H1 (cell line): ENCODE measurements at regions not wholly inside any gene's neighbourhood (a gene's known extent, or its start where the extent isn't known, plus 50 kb on each side); places are given as distances from the start of the nearest gene placed in this dataset.

Source experiments
- CTCF ChIA-PET: fragments of 300-600 bp; sonication (Branson Sonifier 250); formaldehyde crosslinking; loops from one replicate; lab custom pipeline; 2021; ENCODE audit not compliant: partially characterized antibody; lab: Charles Lee
- POLR2A ChIA-PET: fragments of 300-600 bp; sonication (Branson Sonifier 250); formaldehyde crosslinking; loops from one replicate; lab custom pipeline; 2021; ENCODE audit warnings: inconsistent platforms; ENCODE audit not compliant: partially characterized antibody; lab: Charles Lee
- DNase-seq, 2 experiments: peaks; one replicate each; pipeline versions ENCODE4 v3.0.0 to v3.0.0-alpha.2; 2010 to 2022; ENCODE audit warnings: low spot score in 2 of 2, low read depth in 1 of 2, mixed read lengths in 1 of 2
- FAIRE-seq: peaks from 2 replicates; lab custom pipeline; 2011; peaks lifted over from hg19 to GRCh38; lab: Jason Lieb, UNC
- H2AFZ ChIP-seq: 2 replicates; pipeline ENCODE4 v1.8.1; 2012; ENCODE audit warnings: low read length, inconsistent platforms
- H2AK5ac ChIP-seq: 2 replicates; pipeline ENCODE4 v1.6.1; 2013; ENCODE audit warnings: low read depth, low read length
- H2BK120ac ChIP-seq: replicated peaks from 2 replicates; pipeline ENCODE3; 2013; ENCODE audit warnings: low read depth, low read length, inconsistent platforms
- H2BK12ac ChIP-seq: 2 replicates; pipeline ENCODE4 v1.6.1; 2013; ENCODE audit warnings: low read depth, low read length
- H2BK15ac ChIP-seq: 2 replicates; pipeline ENCODE4 v1.6.1; 2013; ENCODE audit warnings: low read length
- H2BK20ac ChIP-seq: 2 replicates; pipeline ENCODE4 v1.6.1; 2013; ENCODE audit warnings: low read length
- H2BK5ac ChIP-seq: 2 replicates; pipeline ENCODE4 v1.6.1; 2013; ENCODE audit warnings: low read depth, low read length
- H3K14ac ChIP-seq: 2 replicates; pipeline ENCODE4 v1.6.1; 2013; ENCODE audit warnings: inconsistent platforms; ENCODE audit not compliant: insufficient read length
- H3K18ac ChIP-seq: 2 replicates; pipeline ENCODE4 v1.6.1; 2013; ENCODE audit warnings: low read length; ENCODE audit errors: extremely low read depth
- H3K23ac ChIP-seq: 2 replicates; pipeline ENCODE4 v1.6.1; 2013; ENCODE audit warnings: inconsistent platforms; ENCODE audit not compliant: insufficient read length
- H3K23me2 ChIP-seq: 2 replicates; pipeline ENCODE4 v1.6.1; 2013; ENCODE audit warnings: low read depth, low read length
- H3K27ac ChIP-seq: 2 replicates; pipeline ENCODE4 v1.6.1; 2011; ENCODE audit warnings: low read depth, low read length, inconsistent platforms
- H3K27me3 ChIP-seq, 4 experiments: replicated peaks in 1 of 4; 1 replicate in 1 of 4; 2 replicates in 3 of 4; pipeline versions ENCODE4 v1.6.1 to v1.8.1; 2011 to 2013; ENCODE audit warnings: low read length in 3 of 4, mild to moderate bottlenecking in 3 of 4, inconsistent platforms in 2 of 4, mixed read lengths in 2 of 4, moderate library complexity in 1 of 4; ENCODE audit not compliant: control insufficient read depth in 3 of 4, insufficient read depth in 3 of 4; ENCODE audit errors: extremely low read depth in 1 of 4
- H3K36me3 ChIP-seq, 4 experiments: 2 replicates each; pipeline versions ENCODE4 v1.6.1 to v1.8.1; 2011 to 2013; ENCODE audit warnings: mild to moderate bottlenecking in 4 of 4, low read length in 3 of 4, moderate library complexity in 2 of 4, control low read depth in 1 of 4, inconsistent platforms in 1 of 4; ENCODE audit not compliant: insufficient read depth in 4 of 4, control insufficient read depth in 2 of 4
- H3K4ac ChIP-seq: replicated peaks from 2 replicates; pipeline ENCODE3; 2013; ENCODE audit warnings: low read length, low read depth, mixed read lengths, inconsistent platforms; ENCODE audit not compliant: insufficient read length
- H3K4me1 ChIP-seq, 4 experiments: replicated peaks in 1 of 4; 1 replicate in 1 of 4; 2 replicates in 3 of 4; pipeline versions ENCODE4 v1.6.1 to v1.8.1; 2011 to 2013; ENCODE audit warnings: low read length in 3 of 4, inconsistent platforms in 2 of 4, mixed read lengths in 1 of 4; ENCODE audit not compliant: insufficient read depth in 4 of 4, control insufficient read depth in 3 of 4
- H3K4me2 ChIP-seq, 2 experiments: 2 replicates each; pipeline versions ENCODE4 v1.6.1 to v1.8.1; 2011 to 2013; ENCODE audit warnings: low read depth in 2 of 2, low read length in 2 of 2, control low read depth in 1 of 2, inconsistent platforms in 1 of 2, mild to moderate bottlenecking in 1 of 2; ENCODE audit not compliant: insufficient read depth in 1 of 2
- H3K4me3 ChIP-seq, 4 experiments: fragments of 200-600, 300-600 bp in 1 of 4; sonication (generic), shearing (Covaris generic), sonication (Bioruptor Twin) in 1 of 4; 2 replicates each; pipeline versions ENCODE4 v1.5.1 to v1.8.1; 2011 to 2016; ENCODE audit warnings: low read length in 4 of 4, low read depth in 3 of 4, control low read depth in 2 of 4, inconsistent platforms in 2 of 4, mild to moderate bottlenecking in 2 of 4, mixed read lengths in 1 of 4, moderate library complexity in 1 of 4; ENCODE audit not compliant: insufficient read depth in 2 of 4; ENCODE audit errors: extremely low read depth in 1 of 4
- H3K56ac ChIP-seq: replicated peaks from 2 replicates; pipeline ENCODE3; 2013; ENCODE audit warnings: low read depth, mild to moderate bottlenecking, mixed read lengths, low read length, inconsistent platforms; ENCODE audit not compliant: insufficient read length
- H3K79me1 ChIP-seq: 2 replicates; pipeline ENCODE4 v1.6.1; 2013; ENCODE audit warnings: low read depth, low read length, control low read depth
- H3K79me2 ChIP-seq, 2 experiments: 2 replicates each; pipeline versions ENCODE4 v1.6.1 to v1.8.1; 2012 to 2013; ENCODE audit warnings: low read length in 2 of 2, mild to moderate bottlenecking in 2 of 2, inconsistent platforms in 1 of 2; ENCODE audit not compliant: insufficient read depth in 2 of 2, control insufficient read depth in 1 of 2
- H3K9ac ChIP-seq, 4 experiments: replicated peaks in 1 of 4; 1 replicate in 1 of 4; 2 replicates in 3 of 4; pipeline versions ENCODE4 v1.6.1 to v1.8.1; 2011 to 2013; ENCODE audit warnings: low read depth in 3 of 4, low read length in 3 of 4, control low read depth in 2 of 4, mild to moderate bottlenecking in 2 of 4, moderate library complexity in 2 of 4, inconsistent platforms in 1 of 4; ENCODE audit errors: extremely low read depth in 1 of 4
- H3K9me3 ChIP-seq, 2 experiments: 2 replicates each; pipeline versions ENCODE4 v1.6.1 to v1.8.1; 2012 to 2013; ENCODE audit warnings: mild to moderate bottlenecking in 2 of 2, moderate library complexity in 2 of 2, control low read depth in 1 of 2, inconsistent platforms in 1 of 2, low read depth in 1 of 2, low read length in 1 of 2, mixed read lengths in 1 of 2; ENCODE audit not compliant: insufficient read depth in 2 of 2
- H4K20me1 ChIP-seq, 2 experiments: replicated peaks in 1 of 2; 2 replicates each; pipeline versions ENCODE3 to v1.8.1; 2011 to 2013; ENCODE audit warnings: inconsistent platforms in 2 of 2, low read length in 2 of 2, mild to moderate bottlenecking in 1 of 2; ENCODE audit not compliant: insufficient read depth in 2 of 2, control insufficient read depth in 1 of 2
- H4K5ac ChIP-seq: 2 replicates; pipeline ENCODE4 v1.6.1; 2013; ENCODE audit warnings: low read length, low read depth, mixed read lengths, inconsistent platforms; ENCODE audit not compliant: insufficient read length
- H4K8ac ChIP-seq: 2 replicates; pipeline ENCODE4 v1.8.0; 2013; ENCODE audit warnings: mild to moderate bottlenecking, moderate library complexity, low read length, inconsistent platforms; ENCODE audit not compliant: insufficient read depth; ENCODE audit errors: extremely low read depth
- H4K91ac ChIP-seq: replicated peaks from 2 replicates; pipeline ENCODE3; 2013; ENCODE audit warnings: low read length, mixed read lengths, inconsistent platforms; ENCODE audit not compliant: insufficient read length
- CHD2 ChIP-seq: IDR thresholded peaks from 2 replicates; pipeline ENCODE4 v1.6.1; 2012; ENCODE audit warnings: low read length, improper control_type of control experiment
- GABPA ChIP-seq: IDR thresholded peaks from 2 replicates; pipeline ENCODE4 v1.6.1; 2011; ENCODE audit warnings: mild to moderate bottlenecking, low read length, moderate library complexity, borderline replicate concordance; ENCODE audit not compliant: insufficient read depth
- GTF2F1 ChIP-seq: IDR thresholded peaks from 2 replicates; pipeline ENCODE4 v1.6.1; 2012; ENCODE audit warnings: low read depth, low read length, improper control_type of control experiment, borderline replicate concordance
- KDM4A ChIP-seq: IDR thresholded peaks from one replicate; pipeline ENCODE4 v1.7.1; 2012; ENCODE audit warnings: low read depth, mild to moderate bottlenecking, moderate library complexity, low read length, inconsistent platforms; ENCODE audit not compliant: severe bottlenecking
- NANOG ChIP-seq: IDR thresholded peaks from 2 replicates; pipeline ENCODE4 v1.6.1; 2011; ENCODE audit warnings: low read length, low read depth, mild to moderate bottlenecking, inconsistent platforms; ENCODE audit not compliant: insufficient read depth, poor library complexity, severe bottlenecking
- POLR2AphosphoS5 ChIP-seq: IDR thresholded peaks from 2 replicates; pipeline ENCODE4 v1.6.1; 2011; ENCODE audit warnings: low read depth, low read length
- WGBS, 2 experiments: shearing (Covaris generic) in 1 of 2; methylation state at CpG; one replicate each; pipeline versions ENCODE4 v1.1.6 to v1.1.7; 2013 to 2015; ENCODE audit warnings: low lambda C conversion rate in 2 of 2, mixed read lengths in 2 of 2, inconsistent platforms in 1 of 2, low coverage in 1 of 2, missing lambda C conversion rate in 1 of 2; ENCODE audit not compliant: insufficient replicate concordance in 2 of 2, insufficient coverage in 1 of 2, insufficient read length in 1 of 2; ENCODE audit errors: extremely low coverage in 1 of 2, missing lambda C conversion rate in 1 of 2; 5-methylcytosine and 5-hydroxymethylcytosine counted together
- TF ChIP-seq, protein P1 (sequence below): IDR thresholded peaks from 2 replicates; pipeline ENCODE4 v1.6.1; 2011; ENCODE audit warnings: low read depth, mild to moderate bottlenecking, low read length; ENCODE audit not compliant: insufficient read depth

DNA sequence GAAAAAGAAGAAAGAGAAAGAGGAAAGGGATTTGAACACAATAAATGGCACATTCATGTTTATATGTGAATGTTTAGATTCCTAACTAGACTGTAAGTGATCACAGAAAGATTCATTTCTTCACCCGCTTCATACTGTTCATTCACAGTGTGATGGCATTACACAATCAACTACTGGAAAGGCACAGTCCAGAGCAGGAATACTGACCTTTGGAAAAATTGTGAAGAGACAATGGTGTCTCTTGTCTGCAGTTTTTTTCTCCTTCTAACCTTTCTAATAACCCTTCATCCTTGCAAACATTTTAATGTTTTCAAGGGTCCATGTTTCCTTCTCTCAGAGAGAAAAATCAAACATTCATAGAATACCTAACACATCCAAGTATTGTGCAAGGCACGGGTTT, 180.9 kb upstream of the SOX14 start:
- Histone ChIP-seq H4K8ac (no peak overlapping the region), H3K27me3 (no peaks in the 10 kb centered on the region; a peak in 1 of 7 replicates), H3K4me2 (no peak overlapping the region), H2BK120ac (peak overlapping the region; percentile 38), H3K9me3 (peaks cover 9 to 10% of the 10 kb centered on the region in 2 experiments; a peak in 2 of 4 replicates), H3K23me2 (no peaks in the 10 kb centered on the region), H2AK5ac (0 out of 2 replicates have a peak overlapping the region, but pooled peaks have one; percentile 75), H2BK5ac (no peak overlapping the region), H3K4me3 (peak overlapping the region in 1 of 4 experiments; percentile 33; a peak in 1 of 8 replicates), H3K14ac (no peak overlapping the region), H2BK20ac (peak overlapping the region; percentile 98), H2BK15ac (no peak overlapping the region), H4K20me1 (no peaks in the 10 kb centered on the region), H4K5ac (no peak overlapping the region), H3K9ac (no peak overlapping the region), H3K4me1 (peaks cover 0 to 5% (median 1%) of the 10 kb centered on the region in 4 experiments; a peak in 3 of 7 replicates), H2AFZ (no peak overlapping the region), H3K23ac (no peak overlapping the region), H3K36me3 (no peaks in the 10 kb centered on the region), H3K56ac (no peak overlapping the region), H3K18ac (no peak overlapping the region), H3K27ac (no peak overlapping the region), H3K79me1 (no peaks in the 10 kb centered on the region), H2BK12ac (peak overlapping the region; percentile 71; the same call in 1 of the 2 replicates), H4K91ac (no peak overlapping the region), H3K4ac (no peak overlapping the region), H3K79me2 (no peaks in the 10 kb centered on the region)
- TF ChIP-seq NANOG (no peak), KDM4A (no peak), GTF2F1 (no peak), CHD2 (no peak), GABPA (no peak), POLR2AphosphoS5 (no peak)
- TF ChIP-seq, protein P1, sequence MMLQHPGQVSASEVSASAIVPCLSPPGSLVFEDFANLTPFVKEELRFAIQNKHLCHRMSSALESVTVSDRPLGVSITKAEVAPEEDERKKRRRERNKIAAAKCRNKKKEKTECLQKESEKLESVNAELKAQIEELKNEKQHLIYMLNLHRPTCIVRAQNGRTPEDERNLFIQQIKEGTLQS = no peak
- POLR2A ChIA-PET = no interaction called here
- DNase-seq (no peak), FAIRE-seq (no peak)
- CTCF ChIA-PET = interaction anchor here (0.6 kb wide), 1 partner anchor 1238 kb away, joined by 5 read pairs; no protein-coding TSS in a partner anchor
- 91% methylated on average over 2 of the region's 2 CpGs; no CpG with 5 or more reads in 1 of the 2 experiments for WGBS, 2 experiments
